Peyer's patch (tissue), 4 donors: ENCODE measurements at regions not wholly inside any gene's neighbourhood (a gene's known extent, or its start where the extent isn't known, plus 50 kb on each side); places are given as distances from the start of the nearest gene placed in this dataset.

Source experiments
- POLR2A ChIP-seq, 2 donors: fragments of 450-650 bp; IDR thresholded peaks; one replicate each; pipeline ENCODE4 v1.5.1; 2017; ENCODE audit warnings: antibody characterized with exemption in 2 of 2, mild to moderate bottlenecking in 2 of 2, moderate library complexity in 2 of 2
- TF ChIP-seq, protein P1 (sequence below), 6 experiments: fragments of 450-650 bp in 4 of 6; fragments of 200-600 bp in 2 of 6; sonication (generic) in 1 of 6; IDR thresholded peaks; one replicate each; pipeline ENCODE4 v1.5.1; 2017 to 2019; ENCODE audit warnings: antibody characterized with exemption in 6 of 6, mild to moderate bottlenecking in 3 of 6, moderate library complexity in 1 of 6

DNA sequence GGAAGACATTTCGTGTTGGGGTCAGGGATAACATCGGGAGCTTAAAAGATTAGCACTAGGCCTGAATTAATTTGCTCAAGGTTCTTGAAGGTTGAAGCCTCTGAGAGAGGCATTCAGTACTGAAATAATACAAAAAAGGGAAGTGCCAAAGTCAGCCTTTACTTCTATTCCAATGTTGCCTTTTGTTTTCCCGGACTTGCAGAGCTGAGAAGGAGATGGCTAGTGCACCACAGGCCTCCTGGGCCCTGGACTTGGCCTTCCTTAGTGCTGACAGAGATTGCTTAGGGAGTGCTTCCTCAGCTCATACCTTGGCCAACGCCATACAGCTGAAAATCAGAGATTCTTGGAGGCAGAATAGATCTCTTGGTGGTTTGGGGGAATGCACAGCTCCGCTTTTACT lies 333.6 kb upstream of the TBL1XR1 start:
- TF ChIP-seq POLR2A (IDR thresholded peaks at IDR 0.05), result no peak
- TF ChIP-seq, protein P1, sequence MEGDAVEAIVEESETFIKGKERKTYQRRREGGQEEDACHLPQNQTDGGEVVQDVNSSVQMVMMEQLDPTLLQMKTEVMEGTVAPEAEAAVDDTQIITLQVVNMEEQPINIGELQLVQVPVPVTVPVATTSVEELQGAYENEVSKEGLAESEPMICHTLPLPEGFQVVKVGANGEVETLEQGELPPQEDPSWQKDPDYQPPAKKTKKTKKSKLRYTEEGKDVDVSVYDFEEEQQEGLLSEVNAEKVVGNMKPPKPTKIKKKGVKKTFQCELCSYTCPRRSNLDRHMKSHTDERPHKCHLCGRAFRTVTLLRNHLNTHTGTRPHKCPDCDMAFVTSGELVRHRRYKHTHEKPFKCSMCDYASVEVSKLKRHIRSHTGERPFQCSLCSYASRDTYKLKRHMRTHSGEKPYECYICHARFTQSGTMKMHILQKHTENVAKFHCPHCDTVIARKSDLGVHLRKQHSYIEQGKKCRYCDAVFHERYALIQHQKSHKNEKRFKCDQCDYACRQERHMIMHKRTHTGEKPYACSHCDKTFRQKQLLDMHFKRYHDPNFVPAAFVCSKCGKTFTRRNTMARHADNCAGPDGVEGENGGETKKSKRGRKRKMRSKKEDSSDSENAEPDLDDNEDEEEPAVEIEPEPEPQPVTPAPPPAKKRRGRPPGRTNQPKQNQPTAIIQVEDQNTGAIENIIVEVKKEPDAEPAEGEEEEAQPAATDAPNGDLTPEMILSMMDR (IDR thresholded peaks at IDR 0.05), result no peak
